Hematopoietic multipotent progenitor cell treated with erythropoietin and hydrocortisone succinate and interleukin-3 and kit ligand, for 6 days (in vitro differentiated cells): ENCODE measurements at regions not wholly inside any gene's neighbourhood (a gene's known extent, or its start where the extent isn't known, plus 50 kb on each side); places are given as distances from the start of the nearest gene placed in this dataset.
"Not testable (repeated sequence)": the region's sequence is repeated elsewhere in the genome, so short reads cannot be mapped to it uniquely, and the experiment has no call there.

Source experiments
- DNase-seq: peaks from one replicate; pipeline ENCODE4 v3.0.0-alpha.2; 2015

DNA sequence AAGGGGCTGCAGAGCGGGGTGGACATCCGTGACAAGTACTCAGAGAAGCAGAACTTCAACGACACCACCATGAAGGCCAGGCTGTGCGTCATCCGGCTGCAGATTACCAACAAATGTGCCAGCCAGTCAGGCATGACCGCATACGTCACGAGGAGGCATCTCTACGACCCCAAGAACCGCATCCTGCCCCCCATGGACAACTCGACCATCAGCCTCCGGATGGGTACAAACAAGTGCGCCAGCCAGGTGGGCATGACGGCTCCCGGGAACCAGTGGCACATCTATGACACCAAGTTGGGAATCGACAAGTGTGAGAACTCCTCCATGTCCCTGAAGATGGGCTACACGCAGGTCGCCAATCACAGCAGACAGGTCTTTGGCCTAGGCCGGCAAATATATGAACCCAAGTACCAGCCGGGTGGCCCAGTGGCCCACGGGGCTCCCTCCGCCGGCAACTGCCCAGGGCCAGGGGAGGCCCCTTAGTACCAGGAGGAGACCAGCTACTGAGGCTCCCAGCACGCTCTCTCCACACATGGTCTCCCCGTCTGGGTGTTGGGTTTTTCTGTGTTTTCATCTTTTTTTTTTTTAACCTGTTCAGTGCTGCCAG lies 133.4 kb upstream of the TEKT4 start:
- DNase-seq, result not testable (repeated sequence)

- DNase-seq, result no peak
Observed at GRCh38 chr2:94753466-94753998, 117.7 kb upstream of the TEKT4 start.

- no peak for DNase-seq
Observed at GRCh38 chr2:94758546-94758945, 112.7 kb upstream of the TEKT4 start.

DNA sequence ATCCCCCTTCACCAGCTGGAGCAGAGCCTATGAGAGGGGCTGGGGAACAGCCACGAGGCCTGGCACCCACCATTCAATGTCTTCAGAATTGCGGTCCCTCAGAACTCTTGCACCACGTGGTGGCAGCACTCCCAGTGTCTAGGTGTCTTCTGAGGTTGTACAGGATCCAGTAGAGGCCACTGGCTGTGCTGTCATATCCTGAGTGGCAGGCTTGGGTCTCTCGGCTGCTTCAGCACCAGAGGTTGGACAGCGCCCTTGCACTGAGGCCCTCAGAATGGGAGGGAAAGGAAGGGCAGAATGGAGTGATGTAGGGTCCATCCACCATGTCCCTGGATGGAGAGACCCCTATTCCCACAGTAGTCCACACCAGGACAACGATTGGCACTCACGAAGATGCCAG lies 112.0 kb upstream of the TEKT4 start:
- peak; percentile 41 for DNase-seq

DNA sequence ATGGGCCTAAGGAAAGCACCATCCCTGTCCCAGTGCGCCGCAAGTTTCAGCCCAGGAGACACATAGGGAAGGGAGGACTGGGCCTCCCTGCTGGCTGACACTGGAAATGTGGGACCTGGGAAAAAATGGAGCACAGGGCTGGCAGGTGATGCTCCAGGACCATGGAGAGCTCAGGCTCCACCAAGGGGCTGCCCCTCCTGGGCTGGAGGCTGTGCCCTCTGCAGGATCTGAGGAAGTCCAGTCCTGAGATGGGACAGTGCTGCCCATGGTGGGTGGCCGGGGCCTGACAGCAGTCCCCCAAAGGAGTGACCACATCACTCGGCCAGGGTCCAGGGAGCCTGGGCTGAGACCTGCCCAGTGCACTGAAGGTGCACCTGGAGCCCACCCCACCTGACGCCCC lies 108.6 kb upstream of the TEKT4 start:
- DNase-seq, result peak; percentile 2

DNA sequence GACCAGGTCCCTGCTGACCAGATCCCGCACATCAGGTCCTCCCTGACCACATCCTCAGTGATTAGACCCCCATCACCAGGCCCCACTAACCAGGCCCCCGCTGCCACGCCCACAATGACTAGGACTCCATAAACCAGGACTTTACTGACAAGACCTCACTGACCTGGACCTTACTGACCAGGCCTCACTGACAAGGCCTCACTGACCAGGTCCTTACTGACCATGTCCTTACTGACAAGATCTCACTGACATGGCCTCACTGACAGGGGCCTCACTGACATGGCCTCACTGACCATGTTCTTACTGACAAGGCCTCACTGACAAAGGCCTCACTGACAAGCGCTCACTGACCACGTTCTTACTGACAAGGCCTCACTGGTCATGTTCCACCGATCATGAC lies 107.9 kb upstream of the TEKT4 start:
- DNase-seq, result no peak

DNA sequence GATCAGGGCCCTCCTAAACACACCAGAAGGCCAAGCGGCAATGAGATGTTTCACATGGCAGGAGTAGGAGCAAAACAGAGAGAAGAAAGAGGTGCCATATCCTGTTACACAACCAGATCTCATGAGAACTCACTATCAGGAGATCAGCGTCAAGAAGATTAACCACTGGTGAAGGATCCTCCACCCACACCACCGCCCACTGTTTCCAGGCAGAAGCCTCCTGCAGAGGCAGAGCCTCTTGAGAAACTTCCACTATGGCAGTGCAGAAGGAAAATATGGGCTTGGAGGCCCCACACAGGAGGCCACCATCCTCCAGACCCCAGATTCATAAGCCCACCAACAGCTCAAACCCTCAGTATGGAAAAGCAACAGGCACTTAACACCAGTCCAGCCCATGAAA lies 106.9 kb upstream of the TEKT4 start:
- not testable (repeated sequence) for DNase-seq

DNA sequence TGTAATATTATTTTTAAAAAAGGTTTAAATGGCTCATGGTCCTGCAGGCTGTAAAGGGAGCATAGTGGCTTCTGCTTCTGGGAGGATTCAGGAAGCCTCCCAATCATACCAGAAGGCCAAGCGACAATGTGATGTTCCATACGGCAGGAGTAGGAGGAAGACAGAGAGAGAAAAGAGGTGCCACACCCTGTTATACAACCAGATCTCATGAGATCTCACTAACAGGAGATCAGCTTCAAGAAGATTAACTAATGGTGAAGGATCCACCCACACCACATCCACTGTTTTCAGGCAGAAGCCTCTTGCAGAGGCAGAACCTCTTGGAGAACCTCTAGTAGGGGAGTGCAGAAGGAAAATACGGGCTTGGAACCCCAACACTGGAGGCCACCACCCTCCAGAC lies 103.9 kb upstream of the TEKT4 start:
- no peak for DNase-seq

DNA sequence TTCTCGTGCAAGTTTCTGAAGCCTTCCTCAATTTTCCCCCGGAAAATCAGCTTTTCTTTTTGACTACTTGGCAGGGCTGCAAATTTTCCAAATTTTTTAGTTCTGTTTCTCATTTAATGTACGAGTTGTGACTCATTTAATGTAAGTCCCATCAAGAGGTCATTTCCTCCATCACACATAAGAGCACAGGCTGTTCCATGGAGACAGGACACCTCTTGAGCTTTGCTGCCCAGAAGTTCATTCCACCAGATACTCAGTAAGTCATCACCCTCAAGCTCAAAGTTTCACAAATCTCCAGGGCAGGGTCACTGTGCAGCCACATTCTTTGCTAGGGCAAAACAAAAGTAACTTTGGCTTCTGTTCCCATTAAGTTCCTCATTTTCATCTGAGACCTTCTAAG lies 101.5 kb upstream of the TEKT4 start:
- no peak for DNase-seq

DNA sequence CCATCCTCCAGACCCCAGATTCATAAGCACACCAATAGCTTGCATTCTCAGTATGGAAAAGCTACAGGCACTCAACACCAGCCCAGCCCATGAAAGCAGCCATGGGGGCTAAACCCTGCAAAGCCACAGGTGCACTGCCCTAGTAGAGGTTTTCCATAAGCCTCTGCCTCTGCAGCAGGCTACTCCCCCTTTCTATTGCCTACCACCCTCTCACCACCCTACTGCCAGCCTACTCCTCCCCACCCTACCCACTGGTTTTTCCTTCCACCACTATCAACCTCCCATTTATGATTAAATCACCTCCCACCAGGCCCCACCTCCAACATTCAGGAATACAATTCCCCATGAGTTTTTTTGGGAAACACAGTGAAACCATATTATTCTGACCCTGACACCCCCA lies 96.4 kb upstream of the TEKT4 start:
- no peak for DNase-seq

- DNase-seq, result no peak
Observed at GRCh38 chr2:94776036-94776435, 95.2 kb upstream of the TEKT4 start.

DNA sequence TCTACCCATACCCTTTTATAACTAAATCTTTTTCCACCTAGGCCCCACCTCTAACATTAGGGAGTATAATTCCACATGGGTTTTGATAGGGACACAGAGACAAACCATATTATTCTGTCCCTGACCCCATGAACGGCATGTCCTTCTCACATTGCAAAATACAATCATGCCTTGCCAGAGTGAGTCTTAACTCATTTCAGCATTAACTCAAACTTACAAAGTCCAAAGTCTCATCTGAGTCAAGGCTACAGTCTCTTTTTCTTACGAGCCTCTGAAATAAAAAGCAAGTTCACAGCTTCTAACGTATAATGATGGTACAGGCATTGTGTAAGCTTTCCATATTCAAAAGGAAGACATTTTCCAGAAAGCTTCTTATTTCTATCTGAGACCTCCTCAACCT lies 86.1 kb upstream of the TEKT4 start:
- not testable (repeated sequence) for DNase-seq

GRCh38 chr2:94786424-94786823 lies 84.8 kb upstream of the TEKT4 start:
- DNase-seq, result not testable (repeated sequence)

DNA sequence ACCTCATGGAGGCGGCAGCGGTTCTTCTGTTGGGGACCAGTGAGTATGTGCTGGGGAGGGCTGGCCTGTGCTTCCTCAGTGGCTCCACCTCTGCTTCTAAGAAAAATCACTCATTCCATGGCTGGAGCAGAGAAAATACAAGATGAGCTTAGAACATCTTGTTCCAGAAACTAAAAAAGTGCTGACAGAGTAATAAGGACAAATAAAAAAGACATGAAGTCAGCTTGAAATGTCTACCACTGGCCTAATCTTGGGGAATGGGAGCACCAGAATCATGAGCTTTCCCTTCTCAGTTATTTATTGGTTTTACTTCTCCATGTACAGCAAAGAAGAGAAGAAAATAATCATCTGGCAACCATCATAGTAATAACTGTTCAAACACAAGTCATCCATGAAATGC lies 81.1 kb upstream of the TEKT4 start:
- DNase-seq, result not testable (repeated sequence)

DNA sequence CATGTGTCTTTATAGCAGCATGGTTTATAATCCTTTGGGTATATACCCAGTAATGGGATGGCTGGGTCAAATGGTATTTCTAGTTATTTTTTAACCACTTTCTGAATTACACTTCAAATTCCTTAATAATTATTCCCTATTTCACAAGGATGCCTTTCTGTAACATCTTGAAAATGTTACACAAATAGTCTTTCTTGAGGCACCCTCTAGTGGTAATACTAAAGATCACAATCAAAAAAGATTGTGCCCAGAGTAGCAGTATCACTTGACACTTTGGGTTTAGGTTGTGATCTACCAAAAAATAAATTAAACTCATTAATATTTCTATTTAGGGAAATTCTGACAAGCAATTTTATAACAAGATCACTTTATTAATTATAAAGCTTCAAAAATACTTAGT lies 74.0 kb upstream of the TEKT4 start:
- DNase-seq, result peak; percentile 18
